NCI-H82 (cell line): ENCODE measurements at regions not wholly inside any gene's neighbourhood (a gene's known extent, or its start where the extent isn't known, plus 50 kb on each side); places are given as distances from the start of the nearest gene placed in this dataset.
A peak's percentile ranks its signal among the peaks of the same experiment; 100 is the strongest.
"Not testable (repeated sequence)": the region's sequence is repeated elsewhere in the genome, so short reads cannot be mapped to it uniquely, and the experiment has no call there.

Source experiments
- DNase-seq: peaks from one replicate; lab custom pipeline; 2025; lab: John Stamatoyannopoulos, UW

DNA sequence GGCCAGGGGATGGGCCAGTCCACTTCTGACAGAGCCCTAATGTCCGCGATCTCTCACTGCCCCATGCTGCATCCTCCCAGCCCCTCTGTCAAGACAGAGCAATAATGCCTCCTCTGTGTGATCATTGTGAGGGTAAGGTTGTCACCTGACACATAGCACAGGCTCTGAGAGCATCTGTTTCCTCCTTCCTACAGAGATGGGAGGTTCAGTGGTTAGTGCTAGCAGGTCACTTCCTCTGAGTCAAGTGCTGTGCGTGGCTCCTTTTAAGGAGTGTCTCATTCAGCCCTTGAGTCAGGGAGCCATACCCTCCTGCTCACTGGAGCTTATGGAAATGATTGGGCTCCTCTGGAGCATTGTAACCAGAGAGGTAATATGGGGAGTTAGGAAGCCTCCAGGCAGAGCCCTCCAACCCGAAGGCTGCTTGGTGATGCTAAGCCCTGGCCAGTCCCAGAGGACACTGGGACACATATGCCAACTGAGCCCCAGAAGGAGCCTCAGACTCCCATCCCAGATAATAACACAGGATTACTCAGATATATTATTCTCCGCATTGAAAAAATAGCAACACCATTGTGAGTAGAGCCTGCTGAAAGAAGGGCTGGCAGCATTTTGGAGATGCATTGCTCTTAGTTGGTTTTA lies 189.0 kb downstream of the GALNT1 start:
- no peak for DNase-seq

DNA sequence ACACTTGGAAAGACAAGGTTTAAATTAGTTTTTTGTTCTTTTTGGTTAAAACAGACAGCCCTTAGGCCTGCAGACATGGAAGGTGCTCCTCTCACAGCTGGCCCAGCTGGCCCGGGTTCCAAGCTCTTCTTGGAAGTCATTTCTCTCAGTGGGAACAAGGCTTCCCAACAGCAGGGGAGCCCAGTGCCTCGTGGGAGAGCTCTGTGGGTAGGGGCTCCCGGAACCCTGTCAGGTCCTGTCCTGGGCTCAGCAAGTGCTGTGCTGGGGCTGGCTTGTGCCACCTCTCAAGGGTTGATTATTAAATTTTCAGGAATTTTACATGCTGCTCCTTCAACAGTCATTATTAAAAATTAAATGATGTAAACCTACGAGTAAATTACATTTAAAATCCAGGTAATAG lies 189.6 kb downstream of the GALNT1 start:
- no peak for DNase-seq

GRCh38 chr18:35775887-35776286 lies 194.3 kb downstream of the GALNT1 start:
- DNase-seq: no peak

DNA sequence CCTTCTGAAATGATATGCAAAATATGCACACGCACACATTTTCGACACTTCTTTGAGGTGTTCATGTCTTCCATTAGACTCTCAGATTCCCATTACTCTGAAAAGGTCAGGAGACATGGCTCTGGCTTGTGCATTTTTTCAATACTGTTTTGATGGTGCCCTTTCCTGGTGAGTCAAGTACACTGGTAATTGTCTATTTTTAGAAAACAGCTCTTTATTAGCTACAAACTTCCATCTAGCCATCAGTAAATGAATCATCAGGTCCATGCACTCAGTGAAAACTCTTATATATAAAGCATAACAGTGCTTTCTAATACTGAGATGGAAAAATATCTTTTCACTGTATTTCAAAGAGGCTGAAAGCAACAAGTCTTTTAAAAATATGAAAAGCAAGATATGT lies 194.9 kb downstream of the GALNT1 start:
- no peak for DNase-seq

GRCh38 chr18:35777039-35777438 lies 195.4 kb upstream of the RMP24 start:
- peak; percentile 42 for DNase-seq

- DNase-seq: peak; percentile 4
These were observed 193.4 kb upstream of the RMP24 start for GRCh38 chr18:35778850-35779627.

- no peak for DNase-seq
These were observed 191.5 kb upstream of the RMP24 start for GRCh38 chr18:35780937-35781336.

DNA sequence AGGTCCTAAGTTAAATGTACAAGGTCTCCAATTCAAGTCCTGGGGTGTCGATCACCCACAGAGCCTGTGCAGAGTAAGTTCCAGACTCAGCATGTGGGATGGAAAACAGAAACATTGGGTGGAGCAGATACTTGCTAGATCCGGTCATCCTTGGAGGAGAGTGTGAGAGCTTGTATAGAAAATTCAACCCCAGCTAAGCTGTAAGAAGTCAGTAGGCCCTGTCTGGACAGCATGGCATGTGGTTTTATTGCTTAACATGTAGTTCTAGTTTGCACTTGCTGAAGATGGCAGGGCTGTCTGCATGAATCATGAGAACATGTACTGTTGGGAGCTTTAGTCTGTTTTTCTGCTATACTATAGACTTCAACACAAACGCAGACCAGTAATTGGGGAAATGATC lies 189.6 kb upstream of the RMP24 start:
- no peak for DNase-seq

DNA sequence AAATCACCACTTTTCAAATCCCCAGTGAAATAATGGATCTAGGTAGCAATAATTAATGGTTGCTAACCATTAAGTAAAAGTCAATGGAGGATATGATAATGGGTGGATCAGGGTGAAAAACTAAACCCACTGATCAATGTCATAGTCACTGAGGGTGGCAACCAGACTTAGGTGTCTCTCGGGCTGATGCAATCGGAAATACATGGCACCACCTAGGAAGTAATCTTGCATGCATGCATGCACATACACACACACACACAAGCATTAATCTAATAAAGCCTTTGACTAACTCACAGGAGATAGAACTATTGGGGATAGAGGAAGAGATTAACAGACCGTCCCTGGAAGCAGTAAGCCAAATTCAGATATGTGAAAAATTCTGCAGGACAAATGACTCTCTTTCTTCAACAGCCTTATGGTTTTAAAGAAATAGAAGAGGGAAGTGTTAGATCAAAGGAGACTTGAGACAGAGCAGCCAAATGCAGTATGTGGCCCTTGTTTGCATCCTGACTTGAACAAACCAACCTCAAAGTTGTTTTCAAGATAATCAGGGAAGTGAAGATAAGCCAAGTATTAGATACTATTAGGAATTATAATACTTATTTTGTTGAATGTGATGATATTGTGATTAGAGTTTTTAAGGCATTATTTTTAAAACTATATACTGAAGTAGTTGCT lies 186.0 kb upstream of the RMP24 start:
- peak; percentile 11 for DNase-seq

GRCh38 chr18:35789543-35789942 lies 182.9 kb upstream of the RMP24 start:
- no peak for DNase-seq

GRCh38 chr18:35797948-35798347 lies 174.5 kb upstream of the RMP24 start:
- DNase-seq: no peak

- DNase-seq: no peak
These were observed 168.9 kb upstream of the RMP24 start for GRCh38 chr18:35803551-35803950.

- DNase-seq: no peak
These were observed 168.1 kb upstream of the RMP24 start for GRCh38 chr18:35804377-35804776.

DNA sequence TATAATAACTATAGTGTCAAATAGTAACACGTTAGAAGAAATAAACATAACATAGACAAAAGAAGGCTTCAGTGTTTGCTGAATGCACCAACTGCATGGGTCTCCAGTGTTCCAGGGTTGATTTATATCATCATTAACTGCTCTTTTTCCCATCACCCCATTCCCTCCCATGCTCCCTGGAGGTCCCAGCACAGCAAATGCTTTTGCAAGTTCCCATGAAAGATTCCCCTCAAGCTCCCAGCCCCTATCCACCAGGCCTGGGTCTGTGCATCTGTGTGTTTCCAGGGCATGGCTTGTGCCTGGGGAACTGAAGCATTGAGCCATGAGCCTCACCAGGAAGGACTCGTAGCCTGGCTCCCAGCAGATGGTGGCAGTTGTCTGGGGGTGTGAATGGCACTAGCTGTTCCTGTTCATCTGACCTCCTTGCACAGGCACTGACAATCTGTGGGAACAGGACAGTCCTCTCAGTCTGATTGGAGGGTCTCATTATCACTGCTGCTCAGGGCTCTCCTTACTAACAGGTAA lies 164.6 kb upstream of the RMP24 start:
- DNase-seq: no peak

DNA sequence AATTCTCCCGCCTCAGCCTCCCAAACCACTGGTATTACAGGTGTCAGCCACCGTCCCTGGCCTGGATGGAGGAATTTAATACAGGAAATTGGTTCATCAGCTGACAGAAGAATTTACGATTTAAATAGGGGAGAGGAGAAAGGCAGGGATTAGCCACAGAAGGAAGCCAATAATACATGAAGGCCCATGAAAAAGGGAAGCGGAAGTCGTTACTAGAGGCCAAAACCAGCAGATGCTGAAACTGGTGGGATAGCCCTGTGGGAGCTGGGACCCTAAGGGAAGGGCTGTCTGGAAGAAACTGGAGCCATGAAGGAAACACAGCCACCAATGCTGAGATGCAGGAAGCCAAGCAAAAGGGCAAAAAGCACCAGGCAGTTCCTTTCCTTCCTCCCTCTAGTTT lies 163.7 kb upstream of the RMP24 start:
- no peak for DNase-seq

GRCh38 chr18:35810520-35810919 lies 162.0 kb upstream of the RMP24 start:
- DNase-seq: no peak

DNA sequence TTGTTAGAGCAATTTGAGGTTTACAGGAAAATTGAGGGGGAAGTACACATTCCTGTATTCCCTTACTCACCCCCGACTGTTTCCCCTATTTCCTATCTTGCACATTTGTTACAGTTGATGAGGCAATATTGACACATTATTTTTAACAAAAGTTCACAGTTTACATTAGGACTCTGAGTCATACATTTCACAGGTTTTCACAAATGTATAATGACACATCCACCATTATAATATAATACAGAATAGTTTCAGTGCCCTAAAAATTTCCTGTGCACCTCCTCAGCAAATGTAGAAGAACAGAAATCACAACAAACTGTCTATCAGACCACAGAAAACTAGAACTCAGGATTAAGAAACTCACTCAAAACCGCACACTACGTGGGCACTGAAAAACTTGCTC lies 160.6 kb upstream of the RMP24 start:
- no peak for DNase-seq

- not testable (repeated sequence) for DNase-seq
These were observed 157.5 kb upstream of the RMP24 start for GRCh38 chr18:35815011-35815410.

DNA sequence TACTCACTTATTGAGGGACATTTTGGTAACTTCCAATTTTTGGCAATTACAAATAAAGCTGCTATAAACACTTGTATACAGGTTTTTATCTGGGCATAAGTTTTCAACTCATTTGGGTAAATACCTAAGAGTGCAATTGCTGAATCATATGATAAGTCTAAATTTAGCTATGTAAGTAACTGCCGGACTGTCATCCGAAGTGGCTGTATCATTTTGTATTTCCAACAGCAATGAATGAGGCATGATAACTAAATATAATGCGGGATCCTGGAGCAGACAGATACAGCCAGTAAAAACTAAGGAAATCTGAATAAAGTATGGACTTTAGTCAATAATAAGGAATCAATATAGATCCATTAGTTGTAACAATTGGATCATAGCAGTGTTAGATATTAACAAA lies 156.5 kb upstream of the RMP24 start:
- no peak for DNase-seq

DNA sequence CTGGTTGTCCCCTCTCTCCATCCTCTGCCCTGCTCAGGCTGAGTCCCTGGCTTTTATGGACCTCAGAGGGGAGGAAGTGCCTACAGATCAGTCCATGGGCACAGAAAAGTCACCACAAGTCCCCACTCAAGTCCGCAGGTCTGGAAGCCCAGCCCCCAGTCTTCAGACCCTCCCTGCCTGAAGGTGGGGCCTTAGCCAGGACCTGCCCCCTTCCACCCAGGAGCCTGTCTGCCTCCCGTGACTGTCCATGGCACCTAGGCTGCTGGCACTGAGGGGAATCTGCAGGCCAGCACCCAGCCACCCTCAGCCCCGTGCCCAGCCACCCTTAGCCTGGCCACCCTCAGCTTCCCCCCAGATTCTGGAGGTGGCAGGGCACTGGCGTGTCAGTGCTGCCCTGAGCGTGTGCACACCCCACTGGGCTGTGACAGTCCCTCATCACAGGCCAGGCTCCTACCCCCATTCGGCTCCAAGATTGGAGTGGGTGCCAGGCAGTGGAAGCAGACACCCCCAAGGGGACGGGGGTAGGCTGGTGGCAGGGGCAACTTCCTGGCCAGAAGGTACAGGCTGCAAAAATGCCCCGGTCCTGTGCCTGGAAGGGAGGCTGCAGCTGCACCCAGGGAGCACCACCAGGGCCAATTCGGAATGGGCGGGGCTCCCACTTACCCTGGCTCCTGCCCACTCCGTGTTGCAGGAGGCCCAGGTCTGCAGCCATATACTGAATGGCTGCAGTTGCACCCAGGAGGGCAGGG lies 154.7 kb upstream of the RMP24 start:
- DNase-seq: no peak

GRCh38 chr18:35818353-35818667 lies 154.2 kb upstream of the RMP24 start:
- no peak for DNase-seq

DNA sequence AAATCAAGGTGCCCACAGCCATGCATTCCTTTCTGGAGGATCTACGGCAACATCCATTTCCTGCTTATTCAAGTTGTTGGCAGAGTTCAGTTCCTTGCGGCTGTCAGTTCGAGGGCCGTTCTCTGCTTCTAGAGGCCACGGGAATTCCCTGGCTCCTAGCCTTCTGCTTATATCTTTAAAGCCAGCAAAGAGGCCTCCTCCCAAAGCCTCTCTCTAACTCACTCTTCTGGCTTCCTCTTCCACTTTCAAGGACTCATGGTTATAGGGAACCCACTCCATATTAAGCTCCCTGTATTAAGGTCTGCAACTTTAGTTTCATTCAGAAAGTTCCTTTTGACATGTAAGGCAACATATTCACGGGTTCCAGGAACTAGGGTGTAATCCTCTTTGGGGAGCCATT lies 150.1 kb upstream of the RMP24 start:
- no peak for DNase-seq
